ENCODE measurements at regions not wholly inside any gene's neighbourhood (a gene's known extent, or its start where the extent isn't known, plus 50 kb on each side); places are given as distances from the start of the nearest gene placed in this dataset.
A peak's percentile ranks its signal among the peaks of the same experiment; 100 is the strongest.

DNA sequence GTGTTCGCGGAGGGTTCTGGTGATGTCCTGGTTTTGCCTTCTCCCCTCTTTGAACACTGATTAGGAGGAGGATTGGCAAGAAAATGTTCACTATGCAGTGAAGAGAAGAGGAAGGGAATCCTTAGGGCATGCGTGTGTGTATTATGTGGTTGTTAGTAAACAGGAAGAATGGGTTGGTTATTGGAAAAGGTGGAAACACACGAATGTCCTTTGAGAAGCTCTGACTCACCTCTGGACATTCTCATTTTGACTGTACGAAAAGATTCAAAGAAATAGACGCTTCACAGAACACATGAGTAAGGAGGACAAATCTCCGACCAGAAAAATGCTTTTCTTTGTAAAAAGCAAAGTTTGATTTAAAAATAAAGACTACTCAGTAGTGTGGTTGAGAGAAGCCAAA is 188.8 kb upstream of the PRICKLE2 start:
- Histone ChIP-seq H3K9me2 (ENCODE audit: insufficient read depth) (no peaks in the 10 kb centered on the region), H3K9me3 (ENCODE audit: low read depth) (no peaks in the 10 kb centered on the region), H3K4me2 (ENCODE audit: unreplicated experiment) (no peak overlapping the region), H2AFZ (no peak overlapping the region), H3K9ac (no peak overlapping the region), H3K79me2 (ENCODE audit: insufficient read depth) (no peaks in the 10 kb centered on the region), H3K4me1 (ENCODE audit: insufficient read depth) (peaks cover 8% of the 10 kb centered on the region), H3K4me3 (no peak overlapping the region), H3K27ac (no peak overlapping the region), H3F3A (ENCODE audit: insufficient read depth) (no peaks in the 10 kb centered on the region), H3K36me3 (ENCODE audit: low read depth) (no peaks in the 10 kb centered on the region), H3K27me3 (replicated peaks; ENCODE audit: insufficient read depth) (no peaks in the 10 kb centered on the region), H4K20me1 (ENCODE audit: insufficient read depth) (no peaks in the 10 kb centered on the region)
- in situ Hi-C loops (cut with MboI) = no loop called here
- TF ChIP-seq EZH2phosphoT487 (IDR thresholded peaks at IDR 0.05; ENCODE audit: insufficient read depth, low read depth) (no peak), EZH2 (IDR thresholded peaks at IDR 0.05; ENCODE audit: insufficient read depth, poor library complexity, severe bottlenecking) (no peak)
- WGBS, 2 experiments (ENCODE audit: low coverage in 1 of 2, low lambda C conversion rate in 2 of 2, missing lambda C conversion rate in 2 of 2) = 93 to 94% methylated on average over 7 of the region's 7 CpGs
- DNase-seq = no peak

- no peaks in the 10 kb centered on the region for H3K36me3 ChIP-seq (ENCODE audit: low read depth)
- H3K4me3 ChIP-seq = no peak overlapping the region
- no peaks in the 10 kb centered on the region for H3K4me1 ChIP-seq (ENCODE audit: insufficient read depth)
- H3K79me2 ChIP-seq (ENCODE audit: insufficient read depth) = no peaks in the 10 kb centered on the region
- H3K9me2 ChIP-seq (ENCODE audit: insufficient read depth) = no peaks in the 10 kb centered on the region
- H2AFZ ChIP-seq = no peak overlapping the region
- DNase-seq = no peak
- 85 to 87% methylated on average over 4 of the region's 4 CpGs for WGBS, 2 experiments (ENCODE audit: low coverage in 1 of 2, low lambda C conversion rate in 2 of 2, missing lambda C conversion rate in 2 of 2)
- H3K4me2 ChIP-seq (ENCODE audit: unreplicated experiment) = no peak overlapping the region
- in situ Hi-C loops (cut with MboI) = no loop called here
- H3K27ac ChIP-seq = no peak overlapping the region
- H3F3A ChIP-seq (ENCODE audit: insufficient read depth) = no peaks in the 10 kb centered on the region
- H3K27me3 ChIP-seq (replicated peaks; ENCODE audit: insufficient read depth) = no peaks in the 10 kb centered on the region
- TF ChIP-seq EZH2phosphoT487 (IDR thresholded peaks at IDR 0.05; ENCODE audit: insufficient read depth, low read depth) (no peak), EZH2 (IDR thresholded peaks at IDR 0.05; ENCODE audit: insufficient read depth, poor library complexity, severe bottlenecking) (no peak)
- H3K9me3 ChIP-seq (ENCODE audit: low read depth) = no peaks in the 10 kb centered on the region
- no peak overlapping the region for H3K9ac ChIP-seq
- H4K20me1 ChIP-seq (ENCODE audit: insufficient read depth) = no peaks in the 10 kb centered on the region
These were observed 185.8 kb upstream of the PRICKLE2 start for GRCh38 chr3:64411101-64411500.

DNA sequence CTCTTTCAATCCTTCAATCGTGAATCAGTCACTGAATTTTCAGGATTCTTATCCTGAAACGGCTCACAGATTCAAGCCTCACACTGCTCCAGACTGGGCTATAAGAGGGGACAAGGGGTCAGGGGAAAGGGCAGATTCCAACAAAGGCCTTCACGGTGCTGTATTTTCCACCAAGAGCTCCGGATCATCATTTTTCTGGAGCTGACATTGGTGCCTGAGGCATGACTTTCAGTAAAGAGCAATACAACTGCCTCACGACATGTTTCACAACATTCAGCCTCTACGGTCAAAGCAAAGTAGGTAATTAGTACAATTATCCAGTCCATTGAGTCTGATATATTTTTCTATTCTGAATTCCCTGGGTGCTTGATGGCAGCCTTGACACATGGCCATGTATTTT is 185.0 kb upstream of the PRICKLE2 start:
- Histone ChIP-seq H3K27ac (no peak overlapping the region), H3K4me1 (ENCODE audit: insufficient read depth) (no peaks in the 10 kb centered on the region), H3K9me3 (ENCODE audit: low read depth) (no peaks in the 10 kb centered on the region), H3K79me2 (ENCODE audit: insufficient read depth) (no peaks in the 10 kb centered on the region), H3K9me2 (ENCODE audit: insufficient read depth) (no peaks in the 10 kb centered on the region), H3F3A (ENCODE audit: insufficient read depth) (no peaks in the 10 kb centered on the region), H2AFZ (no peak overlapping the region), H3K27me3 (replicated peaks; ENCODE audit: insufficient read depth) (no peaks in the 10 kb centered on the region), H4K20me1 (ENCODE audit: insufficient read depth) (no peaks in the 10 kb centered on the region), H3K4me3 (no peak overlapping the region), H3K4me2 (ENCODE audit: unreplicated experiment) (no peak overlapping the region), H3K36me3 (ENCODE audit: low read depth) (no peaks in the 10 kb centered on the region), H3K9ac (no peak overlapping the region)
- TF ChIP-seq EZH2phosphoT487 (IDR thresholded peaks at IDR 0.05; ENCODE audit: insufficient read depth, low read depth) (no peak), EZH2 (IDR thresholded peaks at IDR 0.05; ENCODE audit: insufficient read depth, poor library complexity, severe bottlenecking) (no peak)
- DNase-seq = no peak
- in situ Hi-C loops (cut with MboI) = no loop called here
- WGBS, 2 experiments (ENCODE audit: low coverage in 1 of 2, low lambda C conversion rate in 2 of 2, missing lambda C conversion rate in 2 of 2) = 79 to 81% methylated on average over 6 of the region's 6 CpGs

DNA sequence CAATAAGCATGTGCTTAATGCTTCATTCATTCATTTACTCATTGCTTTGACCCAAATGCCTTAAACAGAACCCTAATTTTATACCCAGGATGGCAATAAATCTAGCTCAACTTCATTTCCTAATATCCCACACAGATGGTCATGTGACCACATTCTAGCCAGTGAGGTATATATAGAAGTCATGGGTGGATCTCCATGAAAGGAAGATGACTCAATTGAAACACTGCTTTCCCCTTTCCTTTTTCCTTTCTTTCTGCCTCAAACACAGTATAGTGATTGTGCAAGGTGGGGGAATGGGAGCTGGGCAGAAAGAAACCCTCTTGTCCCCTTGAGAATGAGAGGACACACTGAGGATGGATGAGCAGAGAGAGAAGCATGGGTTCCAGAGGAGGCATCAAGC is 183.5 kb upstream of the PRICKLE2 start:
- Histone ChIP-seq H3K36me3 (ENCODE audit: low read depth) (no peaks in the 10 kb centered on the region), H3K9ac (no peak overlapping the region), H3K4me3 (no peak overlapping the region), H3K9me3 (ENCODE audit: low read depth) (no peaks in the 10 kb centered on the region), H3F3A (ENCODE audit: insufficient read depth) (no peaks in the 10 kb centered on the region), H3K27me3 (replicated peaks; ENCODE audit: insufficient read depth) (no peaks in the 10 kb centered on the region), H4K20me1 (ENCODE audit: insufficient read depth) (no peaks in the 10 kb centered on the region), H3K4me1 (ENCODE audit: insufficient read depth) (no peaks in the 10 kb centered on the region), H3K9me2 (ENCODE audit: insufficient read depth) (no peaks in the 10 kb centered on the region), H3K27ac (no peak overlapping the region), H3K79me2 (ENCODE audit: insufficient read depth) (no peaks in the 10 kb centered on the region), H2AFZ (no peak overlapping the region), H3K4me2 (ENCODE audit: unreplicated experiment) (no peak overlapping the region)
- peak; percentile 45 for DNase-seq
- TF ChIP-seq EZH2 (IDR thresholded peaks at IDR 0.05; ENCODE audit: insufficient read depth, poor library complexity, severe bottlenecking) (no peak), EZH2phosphoT487 (IDR thresholded peaks at IDR 0.05; ENCODE audit: insufficient read depth, low read depth) (no peak)
- in situ Hi-C loops (cut with MboI) = no loop called here

- TF ChIP-seq EZH2 (IDR thresholded peaks at IDR 0.05; ENCODE audit: insufficient read depth, poor library complexity, severe bottlenecking) = no peak
- no peak for TF ChIP-seq EZH2phosphoT487 (IDR thresholded peaks at IDR 0.05; ENCODE audit: insufficient read depth, low read depth)
These were observed 181.0 kb upstream of the PRICKLE2 start for GRCh38 chr3:64406271-64406670.

More at GRCh38 chr3:64406271-64406670, 181.0 kb upstream of the PRICKLE2 start:
- DNase-seq = no peak
- Histone ChIP-seq H3K36me3 (ENCODE audit: low read depth) (no peaks in the 10 kb centered on the region), H3K27me3 (replicated peaks; ENCODE audit: insufficient read depth) (no peaks in the 10 kb centered on the region), H3K9ac (no peak overlapping the region), H3K4me2 (ENCODE audit: unreplicated experiment) (no peak overlapping the region), H4K20me1 (ENCODE audit: insufficient read depth) (no peaks in the 10 kb centered on the region), H3K9me3 (ENCODE audit: low read depth) (no peaks in the 10 kb centered on the region), H3K27ac (no peak overlapping the region), H3F3A (ENCODE audit: insufficient read depth) (no peaks in the 10 kb centered on the region), H3K4me1 (ENCODE audit: insufficient read depth) (no peaks in the 10 kb centered on the region), H3K9me2 (ENCODE audit: insufficient read depth) (no peaks in the 10 kb centered on the region), H3K79me2 (ENCODE audit: insufficient read depth) (no peaks in the 10 kb centered on the region), H2AFZ (no peak overlapping the region), H3K4me3 (no peak overlapping the region)
- in situ Hi-C loops (cut with MboI) = no loop called here
- WGBS, 2 experiments (ENCODE audit: low coverage in 1 of 2, low lambda C conversion rate in 2 of 2, missing lambda C conversion rate in 2 of 2) = 59 to 60% methylated on average over 3 of the region's 3 CpGs

Measured in GM23248 (cell line).